PC-9 (cell line): ENCODE measurements at regions not wholly inside any gene's neighbourhood (a gene's known extent, or its start where the extent isn't known, plus 50 kb on each side); places are given as distances from the start of the nearest gene placed in this dataset.

Experiments used
- BruUV-seq: library from RNA; stranded (reverse); fragments of 400-500 nt; replicated peaks from 2 replicates; lab custom pipeline; 2021; lab: Mats Ljungman, UMichigan
- CTCF ChIA-PET: fragments of 300-600 bp; sonication (Branson Sonifier 250); formaldehyde crosslinking; loops from one replicate; lab custom pipeline; 2022; ENCODE audit warnings: antibody characterized with exemption; lab: Charles Lee
- POLR2A ChIA-PET: fragments of 300-600 bp; sonication (Branson Sonifier 250); formaldehyde crosslinking; loops from one replicate; lab custom pipeline; 2022; ENCODE audit warnings: antibody characterized with exemption; ENCODE audit not compliant: unreplicated experiment; lab: Charles Lee
- DNase-seq, 2 experiments: peaks; one replicate each; pipeline versions ENCODE4 v3.0.0 to v3.0.0-alpha.2; 2015 to 2022; ENCODE audit warnings: mixed read lengths in 1 of 2
- H2AFZ ChIP-seq: fragments of 200-600 bp; sonication (generic); 2 replicates; pipeline ENCODE4 v1.8.1; 2017; ENCODE audit warnings: antibody characterized with exemption
- H3F3A ChIP-seq: fragments of 200-600 bp; sonication (generic); 2 replicates; pipeline ENCODE4 v1.8.1; 2017; ENCODE audit warnings: antibody characterized with exemption, mild to moderate bottlenecking, low read depth; ENCODE audit not compliant: insufficient read depth
- H3K27ac ChIP-seq: fragments of 200-600 bp; sonication (generic); 2 replicates; pipeline ENCODE4 v1.6.1; 2016; ENCODE audit warnings: mixed run types
- H3K27me3 ChIP-seq: fragments of 200-600 bp; sonication (generic); 2 replicates; pipeline ENCODE4 v1.6.1; 2016; ENCODE audit warnings: low read depth, mixed run types; ENCODE audit not compliant: insufficient read depth
- H3K36me3 ChIP-seq: fragments of 200-600 bp; sonication (generic); 2 replicates; pipeline ENCODE4 v1.6.1; 2016; ENCODE audit warnings: low read depth, mixed run types
- H3K4me1 ChIP-seq: fragments of 200-600 bp; sonication (generic); replicated peaks from 2 replicates; pipeline ENCODE4 v1.6.1; 2016; ENCODE audit warnings: mixed run types; ENCODE audit not compliant: insufficient read depth
- H3K4me2 ChIP-seq: fragments of 200-600 bp; sonication (generic); 2 replicates; pipeline ENCODE4 v1.6.1; 2017; ENCODE audit warnings: mixed run types
- H3K4me3 ChIP-seq: fragments of 200-600 bp; sonication (generic); 2 replicates; pipeline ENCODE4 v1.6.1; 2016; ENCODE audit warnings: mixed run types
- H3K79me2 ChIP-seq: fragments of 200-600 bp; sonication (generic); 2 replicates; pipeline ENCODE4 v1.6.1; 2017; ENCODE audit warnings: low read depth, mixed run types
- H3K9me2 ChIP-seq: fragments of 200-600 bp; sonication (generic); 2 replicates; pipeline ENCODE4 v1.8.1; 2017; ENCODE audit warnings: mild to moderate bottlenecking; ENCODE audit not compliant: insufficient read depth
- H3K9me3 ChIP-seq: fragments of 200-600 bp; sonication (generic); 2 replicates; pipeline ENCODE4 v1.8.1; 2016; ENCODE audit warnings: low read depth; ENCODE audit not compliant: insufficient read depth
- H4K20me1 ChIP-seq: fragments of 200-600 bp; sonication (generic); 2 replicates; pipeline ENCODE4 v1.8.1; 2017; ENCODE audit not compliant: insufficient read depth
- CTCF ChIP-seq: fragments of 200-600 bp; sonication (generic); conservative IDR thresholded peaks from 2 replicates; pipeline ENCODE4 v1.6.1; 2017; ENCODE audit warnings: mixed run types, antibody characterized with exemption, mild to moderate bottlenecking, moderate library complexity
- EZH2 ChIP-seq: fragments of 200-600 bp; sonication (generic); IDR thresholded peaks from 2 replicates; pipeline ENCODE4 v1.8.0; 2017; ENCODE audit warnings: antibody characterized with exemption, low read depth
- intact Hi-C: fragments of 100-400 bp; cut with micrococcal nuclease; formaldehyde crosslinking; loops from one replicate; pipeline ENCODE4 v1.10.0; 2022; ENCODE audit not compliant: unreplicated experiment

GRCh38 chr1:181150842-181151241, 62.3 kb downstream of the IER5 start:
- Histone ChIP-seq H4K20me1 (no peaks in the 10 kb centered on the region), H3K9me2 (no peaks in the 10 kb centered on the region), H3F3A (0 out of 2 replicates have a peak, but pooled peaks cover 5% of the 10 kb centered on the region), H3K27ac (no peak overlapping the region), H2AFZ (no peak overlapping the region), H3K36me3 (no peaks in the 10 kb centered on the region), H3K27me3 (no peaks in the 10 kb centered on the region), H3K4me3 (no peak overlapping the region), H3K4me2 (no peak overlapping the region), H3K79me2 (no peaks in the 10 kb centered on the region), H3K9me3 (no peaks in the 10 kb centered on the region), H3K4me1 (0 out of 2 replicates have a peak, but pooled peaks cover 8% of the 10 kb centered on the region)
- BruUV-seq, result no TSS peak
- CTCF ChIA-PET, result no interaction called here
- POLR2A ChIA-PET, result no interaction called here
- DNase-seq, result no peak
- intact Hi-C loops, result no loop called here
- TF ChIP-seq CTCF (no peak), EZH2 (no peak)

GRCh38 chr1:181151378-181152326, 63.2 kb downstream of the IER5 start:
- POLR2A ChIA-PET, result no interaction called here

More at GRCh38 chr1:181151378-181152326, 63.2 kb downstream of the IER5 start:
- Histone ChIP-seq H3K4me3 (no peak overlapping the region), H3F3A (0 out of 2 replicates have a peak, but pooled peaks cover 5% of the 10 kb centered on the region), H3K9me2 (no peaks in the 10 kb centered on the region), H2AFZ (no peak overlapping the region), H3K27me3 (no peaks in the 10 kb centered on the region), H3K9me3 (no peaks in the 10 kb centered on the region), H3K79me2 (no peaks in the 10 kb centered on the region), H3K36me3 (no peaks in the 10 kb centered on the region), H3K4me2 (no peak overlapping the region), H3K27ac (no peak overlapping the region), H4K20me1 (no peaks in the 10 kb centered on the region), H3K4me1 (0 out of 2 replicates have a peak, but pooled peaks cover 8% of the 10 kb centered on the region)
- no peak for DNase-seq
- no TSS peak for BruUV-seq
- CTCF ChIA-PET, result interaction anchor here (0.6 kb wide), 1 partner anchor 16 kb away, joined by 8 read pairs; no protein-coding TSS in a partner anchor
- no peak for TF ChIP-seq CTCF
- TF ChIP-seq EZH2, result no peak
- intact Hi-C loops, result no loop called here
